Uterus (tissue), 2 donors: ENCODE measurements at regions not wholly inside any gene's neighbourhood (a gene's known extent, or its start where the extent isn't known, plus 50 kb on each side); places are given as distances from the start of the nearest gene placed in this dataset.

Source experiments
- POLR2A ChIP-seq, 2 donors: fragments of 450-650 bp; IDR thresholded peaks; one replicate each; pipeline ENCODE4 v1.6.1; 2016; ENCODE audit warnings: antibody characterized with exemption in 2 of 2, mild to moderate bottlenecking in 1 of 2, moderate library complexity in 1 of 2
- TF ChIP-seq, protein P1 (sequence below), 4 experiments: fragments of 200-600 bp in 2 of 4; fragments of 450-650 bp in 2 of 4; sonication (generic) in 2 of 4; IDR thresholded peaks; one replicate each; pipeline ENCODE4 v1.5.1; 2016 to 2019; ENCODE audit warnings: antibody characterized with exemption in 4 of 4, mild to moderate bottlenecking in 2 of 4, moderate library complexity in 1 of 4

DNA sequence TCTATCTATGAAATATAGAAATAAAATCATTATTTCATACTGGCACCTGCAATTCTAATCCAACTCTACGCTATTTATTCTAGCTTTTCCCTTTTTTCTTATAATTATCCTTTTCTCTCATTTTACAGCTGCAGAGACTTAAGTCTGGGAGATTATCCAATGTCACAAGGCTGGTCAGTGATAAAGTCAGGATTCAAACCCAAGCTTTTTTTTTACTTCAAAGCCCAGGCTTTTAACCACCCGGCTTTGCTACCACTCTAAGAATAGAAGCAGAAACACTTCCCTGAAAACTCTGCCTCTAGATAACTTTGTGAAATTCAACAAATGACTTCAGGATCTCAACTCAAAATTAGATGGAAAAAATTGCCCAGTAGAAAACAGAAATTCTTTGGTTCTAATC lies 552.5 kb downstream of the IPMK start:
- TF ChIP-seq, protein P1, sequence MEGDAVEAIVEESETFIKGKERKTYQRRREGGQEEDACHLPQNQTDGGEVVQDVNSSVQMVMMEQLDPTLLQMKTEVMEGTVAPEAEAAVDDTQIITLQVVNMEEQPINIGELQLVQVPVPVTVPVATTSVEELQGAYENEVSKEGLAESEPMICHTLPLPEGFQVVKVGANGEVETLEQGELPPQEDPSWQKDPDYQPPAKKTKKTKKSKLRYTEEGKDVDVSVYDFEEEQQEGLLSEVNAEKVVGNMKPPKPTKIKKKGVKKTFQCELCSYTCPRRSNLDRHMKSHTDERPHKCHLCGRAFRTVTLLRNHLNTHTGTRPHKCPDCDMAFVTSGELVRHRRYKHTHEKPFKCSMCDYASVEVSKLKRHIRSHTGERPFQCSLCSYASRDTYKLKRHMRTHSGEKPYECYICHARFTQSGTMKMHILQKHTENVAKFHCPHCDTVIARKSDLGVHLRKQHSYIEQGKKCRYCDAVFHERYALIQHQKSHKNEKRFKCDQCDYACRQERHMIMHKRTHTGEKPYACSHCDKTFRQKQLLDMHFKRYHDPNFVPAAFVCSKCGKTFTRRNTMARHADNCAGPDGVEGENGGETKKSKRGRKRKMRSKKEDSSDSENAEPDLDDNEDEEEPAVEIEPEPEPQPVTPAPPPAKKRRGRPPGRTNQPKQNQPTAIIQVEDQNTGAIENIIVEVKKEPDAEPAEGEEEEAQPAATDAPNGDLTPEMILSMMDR (IDR thresholded peaks at IDR 0.05) = no peak
- no peak for TF ChIP-seq POLR2A (IDR thresholded peaks at IDR 0.05)
